Parathyroid adenoma (tissue), 2 donors: ENCODE measurements at regions not wholly inside any gene's neighbourhood (a gene's known extent, or its start where the extent isn't known, plus 50 kb on each side); places are given as distances from the start of the nearest gene placed in this dataset.

ENCODE experiments used
- H2AFZ ChIP-seq: fragments of 300-600 bp; sonication (generic); one replicate; pipeline ENCODE4 v1.7.0; 2017; ENCODE audit warnings: antibody characterized with exemption, mild to moderate bottlenecking
- H3K27ac ChIP-seq: fragments of 300-600 bp; sonication (generic); one replicate; pipeline ENCODE4 v1.7.0; 2017
- H3K27me3 ChIP-seq: fragments of 300-600 bp; sonication (generic); one replicate; pipeline ENCODE4 v1.7.0; 2017; ENCODE audit warnings: low read length; ENCODE audit not compliant: control insufficient read depth, insufficient read depth
- H3K36me3 ChIP-seq: fragments of 300-600 bp; sonication (generic); one replicate; pipeline ENCODE4 v1.7.0; 2017; ENCODE audit warnings: low read length; ENCODE audit not compliant: control insufficient read depth, insufficient read depth
- H3K4me1 ChIP-seq: fragments of 300-600 bp; sonication (generic); one replicate; pipeline ENCODE4 v1.7.0; 2017; ENCODE audit warnings: control low read depth
- H3K4me2 ChIP-seq: fragments of 300-600 bp; sonication (generic); one replicate; pipeline ENCODE4 v1.7.0; 2017; ENCODE audit warnings: low read length
- H3K4me3 ChIP-seq: fragments of 300-600 bp; sonication (generic); one replicate; pipeline ENCODE4 v1.7.0; 2017; ENCODE audit warnings: low read depth, low read length
- H3K79me2 ChIP-seq: fragments of 300-600 bp; sonication (generic); one replicate; pipeline ENCODE4 v1.7.0; 2017; ENCODE audit warnings: control low read depth
- H3K9ac ChIP-seq: fragments of 300-600 bp; sonication (generic); one replicate; pipeline ENCODE4 v1.7.0; 2017; ENCODE audit warnings: mild to moderate bottlenecking
- H3K9me3 ChIP-seq: fragments of 300-600 bp; sonication (generic); one replicate; pipeline ENCODE4 v1.7.0; 2017; ENCODE audit warnings: low read length; ENCODE audit not compliant: control insufficient read depth
- TF ChIP-seq, protein P1 (sequence below): fragments of 300-600 bp; sonication (generic); IDR thresholded peaks from one replicate; pipeline ENCODE4 v1.7.0; 2017; ENCODE audit warnings: antibody characterized with exemption, mild to moderate bottlenecking
- donor health status: primary hyperparathyroidism.

DNA sequence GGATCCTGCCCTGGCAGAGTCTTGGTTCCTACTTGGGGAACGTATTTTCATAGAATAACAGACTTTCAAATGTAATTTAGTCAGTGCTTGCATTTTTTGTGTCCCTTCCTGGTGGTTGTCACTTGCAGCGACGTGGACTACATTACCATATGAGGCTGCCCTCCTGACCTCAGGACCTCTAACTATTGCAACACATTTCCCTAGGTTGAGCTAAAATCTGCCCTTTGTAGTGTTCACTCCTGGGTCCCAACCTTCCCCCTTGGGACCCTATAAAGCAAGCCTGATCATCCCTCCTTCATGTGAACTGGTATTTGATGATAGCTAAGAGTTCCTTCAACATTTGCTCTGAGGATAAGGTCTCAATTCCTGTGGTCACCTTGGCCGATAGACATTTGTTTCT lies 95.6 kb upstream of the CACNA1E start:
- Histone ChIP-seq H3K4me1 (no peaks in the 10 kb centered on the region), H3K36me3 (no peaks in the 10 kb centered on the region), H3K4me3 (no peak overlapping the region), H3K9ac (no peak overlapping the region), H3K4me2 (no peak overlapping the region), H2AFZ (no peak overlapping the region), H3K27ac (no peak overlapping the region), H3K27me3 (no peaks in the 10 kb centered on the region), H3K79me2 (no peaks in the 10 kb centered on the region), H3K9me3 (no peaks in the 10 kb centered on the region)
- TF ChIP-seq, protein P1, sequence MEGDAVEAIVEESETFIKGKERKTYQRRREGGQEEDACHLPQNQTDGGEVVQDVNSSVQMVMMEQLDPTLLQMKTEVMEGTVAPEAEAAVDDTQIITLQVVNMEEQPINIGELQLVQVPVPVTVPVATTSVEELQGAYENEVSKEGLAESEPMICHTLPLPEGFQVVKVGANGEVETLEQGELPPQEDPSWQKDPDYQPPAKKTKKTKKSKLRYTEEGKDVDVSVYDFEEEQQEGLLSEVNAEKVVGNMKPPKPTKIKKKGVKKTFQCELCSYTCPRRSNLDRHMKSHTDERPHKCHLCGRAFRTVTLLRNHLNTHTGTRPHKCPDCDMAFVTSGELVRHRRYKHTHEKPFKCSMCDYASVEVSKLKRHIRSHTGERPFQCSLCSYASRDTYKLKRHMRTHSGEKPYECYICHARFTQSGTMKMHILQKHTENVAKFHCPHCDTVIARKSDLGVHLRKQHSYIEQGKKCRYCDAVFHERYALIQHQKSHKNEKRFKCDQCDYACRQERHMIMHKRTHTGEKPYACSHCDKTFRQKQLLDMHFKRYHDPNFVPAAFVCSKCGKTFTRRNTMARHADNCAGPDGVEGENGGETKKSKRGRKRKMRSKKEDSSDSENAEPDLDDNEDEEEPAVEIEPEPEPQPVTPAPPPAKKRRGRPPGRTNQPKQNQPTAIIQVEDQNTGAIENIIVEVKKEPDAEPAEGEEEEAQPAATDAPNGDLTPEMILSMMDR: no peak

DNA sequence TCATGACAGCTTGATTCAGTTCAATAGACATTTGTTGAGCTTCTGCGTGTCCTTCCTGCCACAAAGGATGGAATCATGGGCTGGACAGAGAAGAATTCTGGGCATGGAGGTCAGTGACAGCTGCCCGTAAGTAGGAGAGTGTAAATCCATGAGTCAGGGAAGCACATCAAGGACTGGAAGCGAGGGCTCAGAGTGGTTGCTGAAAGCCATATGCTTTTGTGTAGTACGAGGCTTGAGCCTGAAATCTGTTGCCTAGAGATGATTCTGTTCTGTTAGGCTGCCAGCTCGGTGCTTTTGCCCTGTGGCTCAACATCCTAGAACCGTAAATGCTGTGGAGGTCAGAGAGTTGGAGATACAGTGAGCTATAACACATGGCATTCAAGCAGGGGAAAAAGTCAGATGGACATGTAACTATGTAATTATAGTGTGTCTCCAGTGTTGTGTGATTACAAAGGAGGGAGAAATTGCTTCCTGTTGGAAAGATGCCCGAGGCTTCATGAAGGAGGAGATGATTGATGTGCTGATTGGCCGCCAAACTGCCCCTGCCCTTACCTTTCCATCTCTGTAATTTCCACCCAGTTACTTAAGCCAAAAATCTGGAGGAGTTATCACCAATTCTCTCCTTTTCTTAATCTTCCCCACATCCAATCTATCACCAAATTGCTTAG lies 92.8 kb upstream of the CACNA1E start:
- TF ChIP-seq, protein P1: no peak
- Histone ChIP-seq H3K36me3 (no peaks in the 10 kb centered on the region), H3K9me3 (no peaks in the 10 kb centered on the region), H3K4me2 (no peak overlapping the region), H3K4me1 (no peaks in the 10 kb centered on the region), H3K27ac (no peak overlapping the region), H2AFZ (no peak overlapping the region), H3K4me3 (no peak overlapping the region), H3K9ac (no peak overlapping the region), H3K79me2 (no peaks in the 10 kb centered on the region), H3K27me3 (no peaks in the 10 kb centered on the region)

DNA sequence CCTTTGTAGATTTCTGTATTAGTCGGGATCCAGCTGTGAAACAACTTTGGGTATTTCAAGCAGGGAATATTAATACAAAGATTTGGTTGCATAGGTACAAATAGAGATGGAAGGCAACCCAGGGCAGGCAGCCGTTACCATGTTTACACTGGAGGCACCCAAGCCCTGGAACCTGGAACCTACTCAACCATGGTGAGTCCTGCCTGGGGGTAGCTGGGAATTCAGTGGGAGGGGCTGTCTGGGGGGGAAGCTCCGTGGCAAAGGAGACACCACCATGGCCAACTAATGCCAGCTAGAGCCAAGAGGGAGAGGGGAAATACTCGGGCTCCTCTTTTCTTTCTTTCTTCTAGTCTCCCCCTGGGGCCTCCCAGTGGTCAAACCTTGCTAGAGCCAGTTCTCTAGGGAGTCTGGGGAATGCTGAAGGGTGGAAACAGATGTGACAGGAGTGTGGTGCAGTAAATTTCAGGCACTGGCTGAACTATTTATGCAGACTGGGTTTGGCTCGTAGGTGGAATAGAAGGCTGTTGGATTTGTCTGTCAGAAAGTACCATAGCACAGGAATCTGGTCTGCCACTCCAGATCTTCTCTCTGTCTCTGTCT lies 91.9 kb upstream of the CACNA1E start:
- Histone ChIP-seq H3K4me1 (no peaks in the 10 kb centered on the region), H3K36me3 (no peaks in the 10 kb centered on the region), H3K27ac (no peak overlapping the region), H3K79me2 (no peaks in the 10 kb centered on the region), H3K4me2 (no peak overlapping the region), H3K9me3 (no peaks in the 10 kb centered on the region), H2AFZ (no peak overlapping the region), H3K4me3 (no peak overlapping the region), H3K27me3 (no peaks in the 10 kb centered on the region), H3K9ac (no peak overlapping the region)
- TF ChIP-seq, protein P1: no peak

DNA sequence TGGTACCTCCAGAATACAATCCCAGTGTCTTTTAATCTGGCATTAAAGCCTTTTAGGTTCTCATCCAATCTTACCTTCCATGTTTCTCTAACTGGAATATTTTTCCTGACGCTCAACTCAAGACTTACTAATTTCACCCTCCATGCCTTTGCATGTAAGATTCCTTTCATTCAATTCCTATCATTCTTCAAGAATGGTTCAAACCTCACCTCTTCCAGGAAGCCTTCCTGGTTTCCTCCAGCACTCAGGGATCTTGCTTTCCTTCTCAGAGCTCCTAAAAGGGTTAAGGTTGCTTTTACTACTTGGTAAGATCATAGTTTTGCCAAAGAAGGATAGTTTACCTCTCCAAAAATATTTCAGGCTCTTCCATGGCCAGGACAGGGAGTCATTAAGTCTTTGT lies 91.2 kb upstream of the CACNA1E start:
- Histone ChIP-seq H3K27ac (no peak overlapping the region), H3K27me3 (no peaks in the 10 kb centered on the region), H2AFZ (no peak overlapping the region), H3K9ac (no peak overlapping the region), H3K4me2 (no peak overlapping the region), H3K79me2 (no peaks in the 10 kb centered on the region), H3K36me3 (no peaks in the 10 kb centered on the region), H3K4me1 (no peaks in the 10 kb centered on the region), H3K9me3 (no peaks in the 10 kb centered on the region), H3K4me3 (no peak overlapping the region)
- TF ChIP-seq, protein P1: no peak
